ENCODE measurements at regions not wholly inside any gene's neighbourhood (a gene's known extent, or its start where the extent isn't known, plus 50 kb on each side); places are given as distances from the start of the nearest gene placed in this dataset.
"Not testable (repeated sequence)": the region's sequence is repeated elsewhere in the genome, so short reads cannot be mapped to it uniquely, and the experiment has no call there.

GRCh38 chr4:117664706-117665444, 369.4 kb upstream of the NDST3 start:
- no peaks in the 10 kb centered on the region for H3K27me3 Mint-ChIP-seq
- H3K4me1 Mint-ChIP-seq = no peaks in the 10 kb centered on the region
- H3K4me3 Mint-ChIP-seq = no peak overlapping the region
- ATAC-seq (ENCODE audit: low read depth) (no peak), DNase-seq (ENCODE audit: low spot score in 2 of 2) (no peak)
- no peaks in the 10 kb centered on the region for H3K36me3 Mint-ChIP-seq
- no peak overlapping the region for H3K27ac Mint-ChIP-seq
- H3K9me3 Mint-ChIP-seq = peaks cover 4% of the 10 kb centered on the region

DNA sequence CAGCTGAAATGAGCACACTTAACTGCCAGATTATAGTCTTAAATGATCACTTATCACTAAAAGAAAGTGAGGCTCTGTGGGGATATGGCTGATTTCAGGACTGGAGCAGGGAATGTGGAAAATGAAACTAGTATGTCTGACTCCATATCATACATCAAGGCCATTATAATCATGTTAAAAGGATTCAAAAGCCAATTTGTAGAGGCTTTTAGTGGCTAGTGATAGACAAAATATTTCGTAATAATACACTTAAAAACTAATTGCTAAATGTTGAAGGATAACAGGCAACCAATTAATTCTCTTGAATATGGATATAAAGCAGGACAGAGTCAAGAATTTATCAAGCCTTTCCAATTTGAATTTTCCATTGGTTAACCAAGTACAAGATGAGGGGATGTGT, 358.1 kb upstream of the NDST3 start:
- Mint-ChIP-seq H3K36me3 (no peaks in the 10 kb centered on the region), H3K4me3 (no peak overlapping the region), H3K27me3 (no peaks in the 10 kb centered on the region), H3K27ac (no peak overlapping the region), H3K9me3 (peaks cover 4% of the 10 kb centered on the region), H3K4me1 (no peaks in the 10 kb centered on the region)
- no peak for DNase-seq (ENCODE audit: low spot score in 2 of 2)
- ATAC-seq (ENCODE audit: low read depth) = no peak

- H3K27me3 Mint-ChIP-seq = no peaks in the 10 kb centered on the region
- no peak overlapping the region for H3K4me3 Mint-ChIP-seq
- no peak overlapping the region for H3K27ac Mint-ChIP-seq
- peaks cover 4% of the 10 kb centered on the region for H3K9me3 Mint-ChIP-seq
- H3K36me3 Mint-ChIP-seq = no peaks in the 10 kb centered on the region
- no peaks in the 10 kb centered on the region for H3K4me1 Mint-ChIP-seq
- no peak for DNase-seq (ENCODE audit: low spot score in 2 of 2)
- no peak for ATAC-seq (ENCODE audit: low read depth)
Observed at GRCh38 chr4:117678861-117679260, 355.4 kb upstream of the NDST3 start.

DNA sequence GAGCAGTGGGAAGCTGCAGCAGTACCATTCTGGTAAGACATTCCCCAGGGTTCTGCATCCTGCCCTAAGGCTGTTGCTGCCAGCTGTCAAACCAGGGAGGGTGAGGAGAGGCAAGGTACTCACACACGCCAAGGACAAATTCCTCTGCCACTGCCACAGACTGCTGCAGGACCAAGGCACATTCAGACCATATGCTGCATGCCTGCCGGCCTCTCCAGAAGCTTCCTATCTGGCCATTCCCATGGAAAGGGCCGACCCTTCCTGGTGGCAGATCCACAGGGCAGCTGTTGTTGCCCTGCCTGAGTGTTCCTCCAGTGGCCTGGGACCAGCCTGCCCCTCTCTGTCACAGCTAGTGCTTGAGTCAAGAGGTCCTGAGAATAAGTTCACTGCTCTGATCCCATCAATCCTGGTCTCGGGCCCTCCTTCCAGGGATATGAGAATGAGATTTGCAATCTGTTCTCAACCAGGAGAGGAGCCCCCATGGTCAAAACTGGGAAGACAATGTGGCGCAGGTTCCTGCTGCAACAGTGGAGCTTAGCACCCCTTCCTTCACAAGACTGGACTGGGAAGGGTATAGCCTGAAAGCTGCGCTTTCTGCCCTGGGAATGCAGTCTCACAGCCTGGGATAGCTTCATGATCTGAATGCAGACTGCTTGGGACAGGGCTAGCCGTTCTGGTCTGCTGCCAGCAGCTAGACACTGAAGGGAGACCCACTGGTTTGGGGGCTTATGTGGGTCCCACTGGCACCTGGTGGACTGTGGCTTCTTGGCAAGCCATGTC, 342.5 kb upstream of the NDST3 start:
- Mint-ChIP-seq H3K9me3 (peaks cover 4% of the 10 kb centered on the region), H3K27ac (no peak overlapping the region), H3K4me1 (no peaks in the 10 kb centered on the region), H3K4me3 (no peak overlapping the region), H3K27me3 (no peaks in the 10 kb centered on the region), H3K36me3 (no peaks in the 10 kb centered on the region)
- DNase-seq (ENCODE audit: low spot score in 2 of 2) (no peak), ATAC-seq (ENCODE audit: low read depth) (no peak)

GRCh38 chr4:117692538-117692937, 341.7 kb upstream of the NDST3 start:
- Mint-ChIP-seq H3K9me3 (peaks cover 4% of the 10 kb centered on the region), H3K27ac (no peak overlapping the region), H3K27me3 (no peaks in the 10 kb centered on the region), H3K36me3 (no peaks in the 10 kb centered on the region), H3K4me1 (no peaks in the 10 kb centered on the region), H3K4me3 (no peak overlapping the region)
- DNase-seq (ENCODE audit: low spot score in 2 of 2) = no peak
- ATAC-seq (ENCODE audit: low read depth) = no peak

DNA sequence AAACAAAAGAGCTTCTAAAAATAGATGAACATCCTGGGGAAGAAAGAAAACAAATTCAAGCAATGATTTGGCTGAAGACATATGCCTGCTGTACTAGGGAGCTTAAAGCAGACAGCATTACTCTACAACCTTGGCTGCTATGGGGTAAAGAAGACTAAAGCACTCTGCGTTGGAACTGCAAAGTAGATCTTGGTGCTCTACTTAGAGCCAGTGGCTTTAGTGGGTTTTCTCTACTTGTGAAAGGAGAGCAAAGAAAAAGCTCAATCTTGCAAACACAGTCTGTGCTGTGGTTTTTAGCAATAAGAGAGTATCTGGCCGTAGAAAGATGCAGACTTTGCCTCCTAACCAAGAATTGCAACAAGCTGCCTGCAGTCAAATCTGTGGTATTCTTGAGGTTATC, 334.7 kb upstream of the NDST3 start:
- Mint-ChIP-seq H3K27ac (no peak overlapping the region), H3K4me1 (no peaks in the 10 kb centered on the region), H3K36me3 (no peaks in the 10 kb centered on the region), H3K27me3 (no peaks in the 10 kb centered on the region), H3K4me3 (no peak overlapping the region), H3K9me3 (no peaks in the 10 kb centered on the region)
- DNase-seq (ENCODE audit: low spot score in 2 of 2) (no peak), ATAC-seq (ENCODE audit: low read depth) (no peak)

- Mint-ChIP-seq H3K4me3 (no peak overlapping the region), H3K36me3 (no peaks in the 10 kb centered on the region), H3K27ac (no peak overlapping the region), H3K9me3 (no peaks in the 10 kb centered on the region), H3K27me3 (no peaks in the 10 kb centered on the region), H3K4me1 (no peaks in the 10 kb centered on the region)
- DNase-seq (ENCODE audit: low spot score in 2 of 2) (no peak), ATAC-seq (ENCODE audit: low read depth) (no peak)
Observed at GRCh38 chr4:117700111-117700892, 334.0 kb upstream of the NDST3 start.

- no peak for DNase-seq (ENCODE audit: low spot score in 2 of 2)
- peaks cover 2% of the 10 kb centered on the region for H3K9me3 Mint-ChIP-seq
- H3K4me1 Mint-ChIP-seq = no peaks in the 10 kb centered on the region
- no peaks in the 10 kb centered on the region for H3K27me3 Mint-ChIP-seq
- no peak overlapping the region for H3K4me3 Mint-ChIP-seq
- H3K27ac Mint-ChIP-seq = no peak overlapping the region
- no peak for ATAC-seq (ENCODE audit: low read depth)
- H3K36me3 Mint-ChIP-seq = no peaks in the 10 kb centered on the region
Observed at GRCh38 chr4:117702353-117702752, 331.9 kb upstream of the NDST3 start.

GRCh38 chr4:117704721-117705120, 329.6 kb upstream of the NDST3 start:
- Mint-ChIP-seq H3K4me3 (no peak overlapping the region), H3K36me3 (no peaks in the 10 kb centered on the region), H3K27me3 (no peaks in the 10 kb centered on the region), H3K4me1 (no peaks in the 10 kb centered on the region), H3K9me3 (peaks cover 5% of the 10 kb centered on the region), H3K27ac (no peak overlapping the region)
- ATAC-seq (ENCODE audit: low read depth) = no peak
- no peak for DNase-seq (ENCODE audit: low spot score in 2 of 2)

- no peak overlapping the region for H3K4me3 Mint-ChIP-seq
- no peaks in the 10 kb centered on the region for H3K27me3 Mint-ChIP-seq
- H3K27ac Mint-ChIP-seq = no peak overlapping the region
- H3K36me3 Mint-ChIP-seq = no peaks in the 10 kb centered on the region
- H3K9me3 Mint-ChIP-seq = peaks cover 3% of the 10 kb centered on the region
- DNase-seq (ENCODE audit: low spot score in 2 of 2) (no peak), ATAC-seq (ENCODE audit: low read depth) (no peak)
- no peaks in the 10 kb centered on the region for H3K4me1 Mint-ChIP-seq
Observed at GRCh38 chr4:117740736-117741135, 293.6 kb upstream of the NDST3 start.

- not testable (repeated sequence) for DNase-seq (ENCODE audit: low spot score in 2 of 2); H3K9me3 Mint-ChIP-seq; H3K36me3 Mint-ChIP-seq
Observed at GRCh38 chr4:117745379-117745778, 288.9 kb upstream of the NDST3 start.

DNA sequence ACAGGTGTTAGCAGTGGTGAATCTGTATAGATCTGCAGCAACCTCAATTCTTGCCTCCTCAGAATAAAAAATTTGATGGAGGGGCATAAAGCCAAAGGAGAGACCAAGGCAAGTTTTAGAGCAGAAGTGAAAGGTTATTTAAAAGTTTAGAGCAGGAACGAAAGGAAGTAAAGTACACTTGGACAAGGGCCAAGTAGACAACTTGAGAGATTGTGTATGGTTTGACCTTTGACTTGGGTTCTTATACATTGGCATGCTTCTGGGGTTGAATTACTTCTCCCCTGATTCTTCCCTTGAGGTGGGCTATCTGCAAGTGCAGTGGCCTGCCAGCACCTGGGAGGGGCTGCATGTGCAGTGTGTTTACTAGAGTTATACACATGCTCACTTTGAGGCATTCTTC, 278.8 kb upstream of the NDST3 start:
- no peaks in the 10 kb centered on the region for H3K36me3 Mint-ChIP-seq

More at GRCh38 chr4:117745379-117745778, 288.9 kb upstream of the NDST3 start:
- not testable (repeated sequence) for ATAC-seq (ENCODE audit: low read depth); H3K27me3 Mint-ChIP-seq; H3K4me1 Mint-ChIP-seq; H3K4me3 Mint-ChIP-seq; H3K27ac Mint-ChIP-seq

DNA sequence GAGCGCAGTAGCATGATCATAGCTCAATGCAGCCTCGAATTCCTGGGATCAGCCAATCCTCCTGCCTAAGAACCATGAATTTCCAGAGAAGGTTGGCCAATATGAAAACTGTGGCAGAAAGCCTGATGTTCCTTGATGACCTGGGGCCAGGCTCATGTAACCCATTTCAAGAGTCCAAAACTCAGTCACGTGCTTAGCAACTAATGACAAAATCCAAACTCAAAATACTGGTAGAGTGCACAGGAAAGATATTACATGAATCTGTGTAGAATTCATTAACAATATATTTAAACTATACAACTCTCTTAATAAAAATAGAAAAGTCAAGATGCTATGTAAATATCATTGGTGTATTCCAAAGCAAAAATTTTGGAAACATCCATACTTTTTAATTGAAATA, 265.7 kb upstream of the NDST3 start:
- no peak for ATAC-seq (ENCODE audit: low read depth)

More for the DNA sequence above, 278.8 kb upstream of the NDST3 start:
- peaks cover 11% of the 10 kb centered on the region for H3K9me3 Mint-ChIP-seq
- H3K27me3 Mint-ChIP-seq = no peaks in the 10 kb centered on the region
- no peak overlapping the region for H3K27ac Mint-ChIP-seq
- H3K4me1 Mint-ChIP-seq = no peaks in the 10 kb centered on the region
- ATAC-seq (ENCODE audit: low read depth) (no peak), DNase-seq (ENCODE audit: low spot score in 2 of 2) (no peak)
- no peak overlapping the region for H3K4me3 Mint-ChIP-seq

More for the DNA sequence above, 265.7 kb upstream of the NDST3 start:
- peaks cover 2% of the 10 kb centered on the region for H3K9me3 Mint-ChIP-seq
- H3K4me3 Mint-ChIP-seq = no peak overlapping the region
- DNase-seq (ENCODE audit: low spot score in 2 of 2) = no peak
- H3K27ac Mint-ChIP-seq = no peak overlapping the region
- H3K36me3 Mint-ChIP-seq = no peaks in the 10 kb centered on the region
- H3K4me1 Mint-ChIP-seq = no peaks in the 10 kb centered on the region
- no peaks in the 10 kb centered on the region for H3K27me3 Mint-ChIP-seq
